ENCODE measurements at regions not wholly inside any gene's neighbourhood (a gene's known extent, or its start where the extent isn't known, plus 50 kb on each side); places are given as distances from the start of the nearest gene placed in this dataset.
"Not testable (repeated sequence)": the region's sequence is repeated elsewhere in the genome, so short reads cannot be mapped to it uniquely, and the experiment has no call there.

GRCh38 chr2:131672471-131673399 lies 145.0 kb downstream of the CCDC74A start:
- peak; percentile 73 for DNase-seq

GRCh38 chr2:131673400-131674173 lies 145.9 kb downstream of the CCDC74A start:
- DNase-seq = peak; percentile 65

GRCh38 chr2:131674174-131674507 lies 146.5 kb downstream of the CCDC74A start:
- DNase-seq = no peak

GRCh38 chr2:131681611-131682121 lies 154.0 kb downstream of the CCDC74A start:
- not testable (repeated sequence) for DNase-seq

- peak; percentile 67 for DNase-seq
These were observed 154.6 kb downstream of the CCDC74A start for GRCh38 chr2:131682122-131682944.

GRCh38 chr2:131682945-131683330 lies 155.2 kb downstream of the CCDC74A start:
- not testable (repeated sequence) for DNase-seq

- not testable (repeated sequence) for DNase-seq
These were observed 157.1 kb downstream of the CCDC74A start for GRCh38 chr2:131684631-131685316.

GRCh38 chr2:131686164-131686893 lies 158.6 kb downstream of the CCDC74A start:
- DNase-seq = not testable (repeated sequence)

- DNase-seq = not testable (repeated sequence)
These were observed 159.2 kb downstream of the CCDC74A start for GRCh38 chr2:131686894-131687238.

GRCh38 chr2:131689066-131689465 lies 161.4 kb downstream of the CCDC74A start:
- not testable (repeated sequence) for DNase-seq

- not testable (repeated sequence) for DNase-seq
These were observed 183.6 kb downstream of the CCDC74A start for GRCh38 chr2:131711268-131711667.

- DNase-seq = not testable (repeated sequence)
These were observed 190.2 kb downstream of the CCDC74A start for GRCh38 chr2:131717907-131718306.

GRCh38 chr2:131721163-131721562 lies 193.5 kb downstream of the CCDC74A start:
- DNase-seq = not testable (repeated sequence)

GRCh38 chr2:131722256-131722655 lies 194.6 kb downstream of the CCDC74A start:
- not testable (repeated sequence) for DNase-seq

- DNase-seq = no peak
These were observed 196.3 kb downstream of the CCDC74A start for GRCh38 chr2:131724019-131724418.

GRCh38 chr2:131728451-131728850 lies 200.8 kb downstream of the CCDC74A start:
- DNase-seq = not testable (repeated sequence)

GRCh38 chr2:131733530-131733929 lies 205.8 kb downstream of the CCDC74A start:
- not testable (repeated sequence) for DNase-seq

- not testable (repeated sequence) for DNase-seq
These were observed 208.7 kb downstream of the CCDC74A start for GRCh38 chr2:131736406-131736805.

- not testable (repeated sequence) for DNase-seq
These were observed 210.8 kb downstream of the CCDC74A start for GRCh38 chr2:131738533-131738932.

GRCh38 chr2:131738996-131739434 lies 211.3 kb downstream of the CCDC74A start:
- DNase-seq = not testable (repeated sequence)
